H1 (cell line): ENCODE measurements at regions not wholly inside any gene's neighbourhood (a gene's known extent, or its start where the extent isn't known, plus 50 kb on each side); places are given as distances from the start of the nearest gene placed in this dataset.

Experiments used
- CTCF ChIA-PET: fragments of 300-600 bp; sonication (Branson Sonifier 250); formaldehyde crosslinking; loops from one replicate; lab custom pipeline; 2021; ENCODE audit not compliant: partially characterized antibody; lab: Charles Lee
- POLR2A ChIA-PET: fragments of 300-600 bp; sonication (Branson Sonifier 250); formaldehyde crosslinking; loops from one replicate; lab custom pipeline; 2021; ENCODE audit warnings: inconsistent platforms; ENCODE audit not compliant: partially characterized antibody; lab: Charles Lee
- DNase-seq, 2 experiments: peaks; one replicate each; pipeline versions ENCODE4 v3.0.0 to v3.0.0-alpha.2; 2010 to 2022; ENCODE audit warnings: low spot score in 2 of 2, low read depth in 1 of 2, mixed read lengths in 1 of 2
- FAIRE-seq: peaks from 2 replicates; lab custom pipeline; 2011; peaks lifted over from hg19 to GRCh38; lab: Jason Lieb, UNC
- H2AFZ ChIP-seq: 2 replicates; pipeline ENCODE4 v1.8.1; 2012; ENCODE audit warnings: low read length, inconsistent platforms
- H2AK5ac ChIP-seq: 2 replicates; pipeline ENCODE4 v1.6.1; 2013; ENCODE audit warnings: low read depth, low read length
- H2BK120ac ChIP-seq: replicated peaks from 2 replicates; pipeline ENCODE3; 2013; ENCODE audit warnings: low read depth, low read length, inconsistent platforms
- H2BK12ac ChIP-seq: 2 replicates; pipeline ENCODE4 v1.6.1; 2013; ENCODE audit warnings: low read depth, low read length
- H2BK15ac ChIP-seq: 2 replicates; pipeline ENCODE4 v1.6.1; 2013; ENCODE audit warnings: low read length
- H2BK20ac ChIP-seq: 2 replicates; pipeline ENCODE4 v1.6.1; 2013; ENCODE audit warnings: low read length
- H2BK5ac ChIP-seq: 2 replicates; pipeline ENCODE4 v1.6.1; 2013; ENCODE audit warnings: low read depth, low read length
- H3K14ac ChIP-seq: 2 replicates; pipeline ENCODE4 v1.6.1; 2013; ENCODE audit warnings: inconsistent platforms; ENCODE audit not compliant: insufficient read length
- H3K18ac ChIP-seq: 2 replicates; pipeline ENCODE4 v1.6.1; 2013; ENCODE audit warnings: low read length; ENCODE audit errors: extremely low read depth
- H3K23ac ChIP-seq: 2 replicates; pipeline ENCODE4 v1.6.1; 2013; ENCODE audit warnings: inconsistent platforms; ENCODE audit not compliant: insufficient read length
- H3K23me2 ChIP-seq: 2 replicates; pipeline ENCODE4 v1.6.1; 2013; ENCODE audit warnings: low read depth, low read length
- H3K27ac ChIP-seq: 2 replicates; pipeline ENCODE4 v1.6.1; 2011; ENCODE audit warnings: low read depth, low read length, inconsistent platforms
- H3K27me3 ChIP-seq, 4 experiments: replicated peaks in 1 of 4; 1 replicate in 1 of 4; 2 replicates in 3 of 4; pipeline versions ENCODE4 v1.6.1 to v1.8.1; 2011 to 2013; ENCODE audit warnings: low read length in 3 of 4, mild to moderate bottlenecking in 3 of 4, inconsistent platforms in 2 of 4, mixed read lengths in 2 of 4, moderate library complexity in 1 of 4; ENCODE audit not compliant: control insufficient read depth in 3 of 4, insufficient read depth in 3 of 4; ENCODE audit errors: extremely low read depth in 1 of 4
- H3K36me3 ChIP-seq, 4 experiments: 2 replicates each; pipeline versions ENCODE4 v1.6.1 to v1.8.1; 2011 to 2013; ENCODE audit warnings: mild to moderate bottlenecking in 4 of 4, low read length in 3 of 4, moderate library complexity in 2 of 4, control low read depth in 1 of 4, inconsistent platforms in 1 of 4; ENCODE audit not compliant: insufficient read depth in 4 of 4, control insufficient read depth in 2 of 4
- H3K4ac ChIP-seq: replicated peaks from 2 replicates; pipeline ENCODE3; 2013; ENCODE audit warnings: low read length, low read depth, mixed read lengths, inconsistent platforms; ENCODE audit not compliant: insufficient read length
- H3K4me1 ChIP-seq, 4 experiments: replicated peaks in 1 of 4; 1 replicate in 1 of 4; 2 replicates in 3 of 4; pipeline versions ENCODE4 v1.6.1 to v1.8.1; 2011 to 2013; ENCODE audit warnings: low read length in 3 of 4, inconsistent platforms in 2 of 4, mixed read lengths in 1 of 4; ENCODE audit not compliant: insufficient read depth in 4 of 4, control insufficient read depth in 3 of 4
- H3K4me2 ChIP-seq, 2 experiments: 2 replicates each; pipeline versions ENCODE4 v1.6.1 to v1.8.1; 2011 to 2013; ENCODE audit warnings: low read depth in 2 of 2, low read length in 2 of 2, control low read depth in 1 of 2, inconsistent platforms in 1 of 2, mild to moderate bottlenecking in 1 of 2; ENCODE audit not compliant: insufficient read depth in 1 of 2
- H3K4me3 ChIP-seq, 4 experiments: fragments of 200-600, 300-600 bp in 1 of 4; sonication (generic), shearing (Covaris generic), sonication (Bioruptor Twin) in 1 of 4; 2 replicates each; pipeline versions ENCODE4 v1.5.1 to v1.8.1; 2011 to 2016; ENCODE audit warnings: low read length in 4 of 4, low read depth in 3 of 4, control low read depth in 2 of 4, inconsistent platforms in 2 of 4, mild to moderate bottlenecking in 2 of 4, mixed read lengths in 1 of 4, moderate library complexity in 1 of 4; ENCODE audit not compliant: insufficient read depth in 2 of 4; ENCODE audit errors: extremely low read depth in 1 of 4
- H3K56ac ChIP-seq: replicated peaks from 2 replicates; pipeline ENCODE3; 2013; ENCODE audit warnings: low read depth, mild to moderate bottlenecking, mixed read lengths, low read length, inconsistent platforms; ENCODE audit not compliant: insufficient read length
- H3K79me1 ChIP-seq: 2 replicates; pipeline ENCODE4 v1.6.1; 2013; ENCODE audit warnings: low read depth, low read length, control low read depth
- H3K79me2 ChIP-seq, 2 experiments: 2 replicates each; pipeline versions ENCODE4 v1.6.1 to v1.8.1; 2012 to 2013; ENCODE audit warnings: low read length in 2 of 2, mild to moderate bottlenecking in 2 of 2, inconsistent platforms in 1 of 2; ENCODE audit not compliant: insufficient read depth in 2 of 2, control insufficient read depth in 1 of 2
- H3K9ac ChIP-seq, 4 experiments: replicated peaks in 1 of 4; 1 replicate in 1 of 4; 2 replicates in 3 of 4; pipeline versions ENCODE4 v1.6.1 to v1.8.1; 2011 to 2013; ENCODE audit warnings: low read depth in 3 of 4, low read length in 3 of 4, control low read depth in 2 of 4, mild to moderate bottlenecking in 2 of 4, moderate library complexity in 2 of 4, inconsistent platforms in 1 of 4; ENCODE audit errors: extremely low read depth in 1 of 4
- H3K9me3 ChIP-seq, 2 experiments: 2 replicates each; pipeline versions ENCODE4 v1.6.1 to v1.8.1; 2012 to 2013; ENCODE audit warnings: mild to moderate bottlenecking in 2 of 2, moderate library complexity in 2 of 2, control low read depth in 1 of 2, inconsistent platforms in 1 of 2, low read depth in 1 of 2, low read length in 1 of 2, mixed read lengths in 1 of 2; ENCODE audit not compliant: insufficient read depth in 2 of 2
- H4K20me1 ChIP-seq, 2 experiments: replicated peaks in 1 of 2; 2 replicates each; pipeline versions ENCODE3 to v1.8.1; 2011 to 2013; ENCODE audit warnings: inconsistent platforms in 2 of 2, low read length in 2 of 2, mild to moderate bottlenecking in 1 of 2; ENCODE audit not compliant: insufficient read depth in 2 of 2, control insufficient read depth in 1 of 2
- H4K5ac ChIP-seq: 2 replicates; pipeline ENCODE4 v1.6.1; 2013; ENCODE audit warnings: low read length, low read depth, mixed read lengths, inconsistent platforms; ENCODE audit not compliant: insufficient read length
- H4K8ac ChIP-seq: 2 replicates; pipeline ENCODE4 v1.8.0; 2013; ENCODE audit warnings: mild to moderate bottlenecking, moderate library complexity, low read length, inconsistent platforms; ENCODE audit not compliant: insufficient read depth; ENCODE audit errors: extremely low read depth
- H4K91ac ChIP-seq: replicated peaks from 2 replicates; pipeline ENCODE3; 2013; ENCODE audit warnings: low read length, mixed read lengths, inconsistent platforms; ENCODE audit not compliant: insufficient read length
- MAFK ChIP-seq: IDR thresholded peaks from 2 replicates; pipeline ENCODE4 v1.6.1; 2012; ENCODE audit warnings: low read depth, mild to moderate bottlenecking, improper control_type of control experiment, low read length
- WGBS, 2 experiments: shearing (Covaris generic) in 1 of 2; methylation state at CpG; one replicate each; pipeline versions ENCODE4 v1.1.6 to v1.1.7; 2013 to 2015; ENCODE audit warnings: low lambda C conversion rate in 2 of 2, mixed read lengths in 2 of 2, inconsistent platforms in 1 of 2, low coverage in 1 of 2, missing lambda C conversion rate in 1 of 2; ENCODE audit not compliant: insufficient replicate concordance in 2 of 2, insufficient coverage in 1 of 2, insufficient read length in 1 of 2; ENCODE audit errors: extremely low coverage in 1 of 2, missing lambda C conversion rate in 1 of 2; 5-methylcytosine and 5-hydroxymethylcytosine counted together
- TF ChIP-seq, protein P1 (sequence below), 3 experiments: IDR thresholded peaks; 1 replicate in 2 of 3; 2 replicates in 1 of 3; pipeline versions ENCODE4 v1.5.1 to v1.6.1; 2011; ENCODE audit warnings: low read length in 3 of 3, mild to moderate bottlenecking in 3 of 3, inconsistent platforms in 2 of 3, low read depth in 1 of 3, moderate library complexity in 1 of 3; ENCODE audit not compliant: insufficient read depth in 1 of 3; ENCODE audit errors: control extremely low read depth in 1 of 3

DNA sequence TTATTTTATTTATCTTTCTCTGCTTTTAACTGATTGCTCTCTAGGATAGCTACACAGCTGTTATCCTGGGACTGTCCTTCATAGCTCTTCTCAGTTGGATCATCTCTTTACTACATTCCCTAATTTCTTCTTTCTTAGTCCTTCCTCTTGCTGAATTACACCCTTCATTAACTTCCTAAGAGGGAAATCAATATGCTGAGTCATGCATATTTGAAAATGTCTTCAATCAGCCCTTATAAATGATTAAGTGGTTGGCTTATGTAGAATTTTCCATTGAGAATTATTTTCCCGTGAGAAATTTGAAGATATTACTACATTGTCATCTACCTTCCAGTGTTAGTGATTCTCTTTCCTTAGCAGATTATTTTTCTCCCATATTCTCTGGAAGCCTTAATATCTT, 214.2 kb downstream of the SOCS6 start:
- CTCF ChIA-PET = no interaction called here
- 95% methylated on average over 1 of the region's 1 CpG; no CpG with 5 or more reads in 1 of the 2 experiments for WGBS, 2 experiments

More for the DNA sequence above, 214.2 kb downstream of the SOCS6 start:
- Histone ChIP-seq H2BK120ac (no peak overlapping the region), H4K8ac (no peak overlapping the region), H2AFZ (no peak overlapping the region), H2BK12ac (no peak overlapping the region), H3K23me2 (no peaks in the 10 kb centered on the region), H2AK5ac (no peak overlapping the region), H3K56ac (no peak overlapping the region), H3K4me2 (no peak overlapping the region), H3K79me1 (no peaks in the 10 kb centered on the region), H2BK20ac (no peak overlapping the region), H4K5ac (no peak overlapping the region), H3K4ac (no peak overlapping the region), H3K27me3 (no peaks in the 10 kb centered on the region), H2BK15ac (no peak overlapping the region), H2BK5ac (no peak overlapping the region), H3K14ac (no peak overlapping the region), H3K9ac (no peak overlapping the region), H3K4me3 (no peak overlapping the region), H3K36me3 (no peaks in the 10 kb centered on the region), H3K18ac (no peak overlapping the region), H3K27ac (no peak overlapping the region), H3K23ac (no peak overlapping the region), H3K4me1 (peaks cover 0 to 4% (median 0%) of the 10 kb centered on the region in 4 experiments; a peak in 1 of 7 replicates), H3K9me3 (peaks cover 39 to 46% of the 10 kb centered on the region in 2 experiments; a peak in 3 of 4 replicates), H3K79me2 (no peaks in the 10 kb centered on the region), H4K91ac (no peak overlapping the region), H4K20me1 (no peaks in the 10 kb centered on the region)
- FAIRE-seq (no peak), DNase-seq (no peak)
- TF ChIP-seq MAFK = peak; percentile 30; the same call in 1 of the 2 replicates
- TF ChIP-seq, protein P1, sequence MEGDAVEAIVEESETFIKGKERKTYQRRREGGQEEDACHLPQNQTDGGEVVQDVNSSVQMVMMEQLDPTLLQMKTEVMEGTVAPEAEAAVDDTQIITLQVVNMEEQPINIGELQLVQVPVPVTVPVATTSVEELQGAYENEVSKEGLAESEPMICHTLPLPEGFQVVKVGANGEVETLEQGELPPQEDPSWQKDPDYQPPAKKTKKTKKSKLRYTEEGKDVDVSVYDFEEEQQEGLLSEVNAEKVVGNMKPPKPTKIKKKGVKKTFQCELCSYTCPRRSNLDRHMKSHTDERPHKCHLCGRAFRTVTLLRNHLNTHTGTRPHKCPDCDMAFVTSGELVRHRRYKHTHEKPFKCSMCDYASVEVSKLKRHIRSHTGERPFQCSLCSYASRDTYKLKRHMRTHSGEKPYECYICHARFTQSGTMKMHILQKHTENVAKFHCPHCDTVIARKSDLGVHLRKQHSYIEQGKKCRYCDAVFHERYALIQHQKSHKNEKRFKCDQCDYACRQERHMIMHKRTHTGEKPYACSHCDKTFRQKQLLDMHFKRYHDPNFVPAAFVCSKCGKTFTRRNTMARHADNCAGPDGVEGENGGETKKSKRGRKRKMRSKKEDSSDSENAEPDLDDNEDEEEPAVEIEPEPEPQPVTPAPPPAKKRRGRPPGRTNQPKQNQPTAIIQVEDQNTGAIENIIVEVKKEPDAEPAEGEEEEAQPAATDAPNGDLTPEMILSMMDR (IDR thresholded peaks at IDR 0.05; ENCODE audit: control extremely low read depth in 1 of 3, insufficient read depth in 1 of 3, low read depth in 1 of 3, low read length in 3 of 3) = no peak
- POLR2A ChIA-PET = no interaction called here
